ENCODE measurements at regions not wholly inside any gene's neighbourhood (a gene's known extent, or its start where the extent isn't known, plus 50 kb on each side); places are given as distances from the start of the nearest gene placed in this dataset.
"Not testable (repeated sequence)": the region's sequence is repeated elsewhere in the genome, so short reads cannot be mapped to it uniquely, and the experiment has no call there.

- TF ChIP-seq CTCF (conservative IDR thresholded peaks at IDR 0.05 in 1 of 2, IDR thresholded peaks at IDR 0.05 in 1 of 2; ENCODE audit: extremely low read depth in 1 of 2, insufficient read depth in 1 of 2, low read depth in 1 of 2, low read length in 2 of 2); EZH2 (IDR thresholded peaks at IDR 0.05; ENCODE audit: borderline replicate concordance, low read length): not testable (repeated sequence)
Measured at GRCh38 chr21:7943534-7943933, 2577.8 kb upstream of the TPTE start.

All from mammary epithelial cell (primary cell).